GM12878 (cell line): ENCODE measurements at regions not wholly inside any gene's neighbourhood (a gene's known extent, or its start where the extent isn't known, plus 50 kb on each side); places are given as distances from the start of the nearest gene placed in this dataset.

Source experiments
- ATAC-seq: fragments of 200-7000 bp; cut with Tn5 transposase; 3 replicates; pipeline ENCODE4 v1.9.1; 2020; ENCODE audit warnings: mild to moderate bottlenecking, moderate library complexity
- BruUV-seq: library from RNA; stranded (reverse); fragments of 400-500 nt; replicated peaks from 2 replicates; lab custom pipeline; 2021; lab: Mats Ljungman, UMichigan
- CTCF ChIA-PET: fragments of 300-600 bp; sonication (Branson Sonifier 250); formaldehyde crosslinking; extraction: SDS; loops from one replicate; lab custom pipeline; 2021; ENCODE audit warnings: inconsistent platforms; lab: Yijun Ruan, JAX
- POLR2A ChIA-PET: fragments of 350-600 bp; formaldehyde crosslinking; extraction: SDS; loops from one replicate; lab custom pipeline; 2021; ENCODE audit warnings: inconsistent platforms; lab: Charles Lee
- RAD21 ChIA-PET: fragments of 300-600 bp; sonication (Branson Sonifier 250); formaldehyde crosslinking; loops from one replicate; lab custom pipeline; 2023; ENCODE audit warnings: antibody characterized with exemption; ENCODE audit not compliant: unreplicated experiment; lab: Charles Lee
- SMC1A ChIA-PET: fragments of 300-600 bp; sonication (Branson Sonifier 250); formaldehyde crosslinking; loops from one replicate; lab custom pipeline; 2023; ENCODE audit not compliant: unreplicated experiment, uncharacterized antibody; lab: Charles Lee
- DNase-seq: peaks from one replicate; pipeline ENCODE4 v3.0.0-alpha.2; 2011; ENCODE audit warnings: low read depth, low spot score
- FAIRE-seq: peaks from 3 replicates; lab custom pipeline; 2011; peaks lifted over from hg19 to GRCh38; lab: Jason Lieb, UNC
- H2AFZ ChIP-seq: 2 replicates; pipeline ENCODE4 v1.6.0; 2011; ENCODE audit warnings: low read depth, low read length, control low read depth; ENCODE audit not compliant: control insufficient read depth
- H3K27ac ChIP-seq: 2 replicates; pipeline ENCODE4 v1.5.1; 2011; ENCODE audit warnings: control low read depth; ENCODE audit not compliant: control insufficient read depth, insufficient read depth
- H3K27me3 ChIP-seq, 2 experiments: replicated peaks in 1 of 2; 2 replicates each; pipeline versions ENCODE4 v1.6.0 to v1.6.1; 2011; ENCODE audit warnings: low read length in 1 of 2; ENCODE audit not compliant: control insufficient read depth in 2 of 2, insufficient read depth in 2 of 2
- H3K36me3 ChIP-seq, 2 experiments: 2 replicates each; pipeline ENCODE4 v1.5.1; 2011; ENCODE audit warnings: low read length in 1 of 2; ENCODE audit not compliant: control insufficient read depth in 2 of 2, insufficient read depth in 2 of 2
- H3K4me1 ChIP-seq: 2 replicates; pipeline ENCODE4 v1.6.1; 2011; ENCODE audit warnings: mild to moderate bottlenecking, low read length, moderate library complexity, mixed read lengths; ENCODE audit not compliant: control insufficient read depth, insufficient read depth
- H3K4me2 ChIP-seq: 2 replicates; pipeline ENCODE4 v1.6.0; 2011; ENCODE audit warnings: control low read depth; ENCODE audit not compliant: control insufficient read depth, insufficient read depth
- H3K4me3 ChIP-seq: fragments of 200-600 bp; sonication (generic); 2 replicates; pipeline ENCODE4 v1.5.1; 2016
- H3K79me2 ChIP-seq: 2 replicates; pipeline ENCODE4 v1.6.0; 2011; ENCODE audit warnings: low read length; ENCODE audit not compliant: control insufficient read depth, insufficient read depth
- H3K9ac ChIP-seq: 2 replicates; pipeline ENCODE4 v1.8.0; 2011; ENCODE audit warnings: low read length, control low read depth, mixed read lengths; ENCODE audit not compliant: control insufficient read depth, insufficient read depth
- H3K9me3 ChIP-seq: replicated peaks from 3 replicates; pipeline ENCODE4 v1.5.1; 2011; ENCODE audit warnings: mild to moderate bottlenecking, low read length; ENCODE audit not compliant: control insufficient read depth, insufficient read depth
- H4K20me1 ChIP-seq: 2 replicates; pipeline ENCODE4 v1.6.0; 2011; ENCODE audit not compliant: control insufficient read depth, insufficient read depth
- CBX3 ChIP-seq: fragments of 200-600 bp; sonication (generic); IDR thresholded peaks from 2 replicates; pipeline ENCODE4 v1.6.1; 2016; ENCODE audit warnings: low read depth, borderline replicate concordance
- EED ChIP-seq: sonication (generic); IDR thresholded peaks from 2 replicates; pipeline ENCODE4 v1.6.1; 2016; ENCODE audit warnings: antibody characterized with exemption, low read depth
- EGR1 ChIP-seq, 2 experiments: IDR thresholded peaks; 1 replicate in 1 of 2; 2 replicates in 1 of 2; pipeline ENCODE4 v1.6.1; 2011 to 2012; ENCODE audit warnings: low read depth in 2 of 2, low read length in 2 of 2, borderline replicate concordance in 1 of 2, mild to moderate bottlenecking in 1 of 2, moderate library complexity in 1 of 2
- EP300 ChIP-seq, 2 experiments: fragments of 150-350 bp in 1 of 2; IDR thresholded peaks; 2 replicates each; pipeline ENCODE4 v1.6.1; 2011 to 2012; ENCODE audit warnings: low read depth in 2 of 2, low read length in 2 of 2, borderline replicate concordance in 1 of 2, improper control_type of control experiment in 1 of 2, inconsistent platforms in 1 of 2; ENCODE audit not compliant: control insufficient read depth in 1 of 2
- JUND ChIP-seq: IDR thresholded peaks from 2 replicates; pipeline ENCODE4 v1.6.1; 2012; ENCODE audit warnings: low read depth, mild to moderate bottlenecking, low read length, improper control_type of control experiment, moderate library complexity
- RAD21 ChIP-seq: IDR thresholded peaks from 2 replicates; pipeline ENCODE4 v1.6.1; 2011; ENCODE audit warnings: mild to moderate bottlenecking, low read depth, low read length, moderate library complexity; ENCODE audit not compliant: insufficient read depth
- SPI1 ChIP-seq: IDR thresholded peaks from 2 replicates; pipeline ENCODE4 v1.6.1; 2011; ENCODE audit warnings: low read depth, mild to moderate bottlenecking, low read length, moderate library complexity, borderline replicate concordance; ENCODE audit not compliant: insufficient read depth
- WGBS: methylation state at CpG from one replicate; pipeline ENCODE4 v1.1.6; 2016; ENCODE audit warnings: low lambda C conversion rate; ENCODE audit not compliant: insufficient replicate concordance, insufficient coverage; ENCODE audit errors: missing lambda C conversion rate; 5-methylcytosine and 5-hydroxymethylcytosine counted together
- in situ Hi-C: fragments of 300-500 bp; cut with MboI; formaldehyde crosslinking; loops from 9 replicates; pipeline ENCODE4 v1.14.3; 2018; ENCODE audit warnings: mixed read lengths
- intact Hi-C: fragments of 100-400 bp; cut with micrococcal nuclease; formaldehyde crosslinking; loops from one replicate; pipeline ENCODE4 v1.14.2; 2022; ENCODE audit not compliant: unreplicated experiment
- TF ChIP-seq, protein P1 (sequence below), 3 experiments: IDR thresholded peaks in 2 of 3; conservative IDR thresholded peaks in 1 of 3; 2 replicates each; pipeline ENCODE4 v1.5.1; 2011; ENCODE audit warnings: low read depth in 3 of 3, low read length in 3 of 3, mild to moderate bottlenecking in 3 of 3, control low read depth in 2 of 3, moderate library complexity in 2 of 3, inconsistent platforms in 1 of 3, mixed read lengths in 1 of 3; ENCODE audit not compliant: control insufficient read depth in 2 of 3, insufficient read depth in 1 of 3; ENCODE audit errors: extremely low read depth in 1 of 3

DNA sequence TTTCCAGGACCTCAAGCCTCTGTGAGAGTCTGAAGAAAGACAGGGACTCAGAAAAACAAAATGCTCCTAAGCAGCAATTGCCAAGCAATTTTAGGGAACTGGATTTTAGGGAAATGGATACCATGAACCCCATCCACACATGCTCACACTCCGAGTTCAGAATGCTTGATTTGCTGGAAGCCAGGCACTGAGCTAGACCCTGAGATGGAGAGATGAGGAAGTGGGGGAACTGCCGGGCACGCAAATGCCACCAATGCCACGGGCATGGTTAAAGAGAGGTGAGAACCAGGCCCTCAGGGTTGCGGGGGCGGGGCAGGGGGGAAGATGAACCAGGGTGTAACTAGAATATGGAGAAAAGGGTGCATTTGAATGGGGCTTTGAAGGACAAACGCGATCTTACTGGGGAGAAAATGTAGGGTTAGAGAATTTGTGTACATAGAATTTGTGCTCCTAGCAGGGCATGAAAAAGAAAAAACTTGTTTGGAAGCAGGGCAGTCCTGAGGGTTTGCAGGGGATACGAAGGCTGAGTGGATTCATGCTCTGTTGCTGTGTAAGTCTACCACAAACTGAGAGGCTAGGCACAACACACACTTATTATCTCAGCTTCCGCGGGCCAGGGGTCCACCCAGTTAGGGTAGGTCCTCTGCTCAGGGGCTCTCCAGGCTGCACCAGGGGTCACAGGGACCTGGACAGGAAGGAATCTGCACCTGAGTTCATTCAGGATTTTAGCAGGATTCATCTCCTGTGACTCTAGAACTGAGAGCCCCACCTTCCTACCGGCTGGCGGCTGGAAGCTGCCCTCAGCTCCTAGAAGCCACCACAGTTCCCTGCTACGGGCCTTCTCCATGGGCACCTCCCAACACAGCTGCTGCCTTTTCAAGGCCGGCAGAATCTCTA is 108.0 kb downstream of the SNX5 start:
- no peaks in the 10 kb centered on the region for H3K79me2 ChIP-seq
- no peak for ATAC-seq
- H3K36me3 ChIP-seq, result no peaks in the 10 kb centered on the region
- H3K27ac ChIP-seq, result no peak overlapping the region
- H3K27me3 ChIP-seq, result no peaks in the 10 kb centered on the region
- no peak for FAIRE-seq
- 72% methylated on average over 15 of the region's 15 CpGs for WGBS
- H2AFZ ChIP-seq, result no peak overlapping the region
- H3K4me1 ChIP-seq, result peaks cover 46% of the 10 kb centered on the region
- in situ Hi-C loops, result no loop called here
- intact Hi-C loops, result no loop called here
- H3K9me3 ChIP-seq, result peaks cover 4% of the 10 kb centered on the region; the same call in 2 of the 3 replicates
- ChIA-PET CTCF (interaction anchor here (0.6 to 1.7 kb wide), 6 partner anchors 13 to 277 kb away, joined by 3 to 7 read pairs (median 4); no protein-coding TSS in a partner anchor), SMC1A (interaction anchor here (0.6 to 3.4 kb wide), 3 partner anchors 35 to 166 kb away, joined by 3 to 9 read pairs (median 4); no protein-coding TSS in a partner anchor), POLR2A (no interaction called here), RAD21 (no interaction called here)
- H3K9ac ChIP-seq, result no peak overlapping the region
- TF ChIP-seq CBX3 (no peak), SPI1 (peak; percentile 41; the same call in 1 of the 2 replicates)
- no peaks in the 10 kb centered on the region for H4K20me1 ChIP-seq
- no peak overlapping the region for H3K4me2 ChIP-seq
- H3K4me3 ChIP-seq, result no peak overlapping the region
- DNase-seq, result no peak
- no TSS peak for BruUV-seq

DNA sequence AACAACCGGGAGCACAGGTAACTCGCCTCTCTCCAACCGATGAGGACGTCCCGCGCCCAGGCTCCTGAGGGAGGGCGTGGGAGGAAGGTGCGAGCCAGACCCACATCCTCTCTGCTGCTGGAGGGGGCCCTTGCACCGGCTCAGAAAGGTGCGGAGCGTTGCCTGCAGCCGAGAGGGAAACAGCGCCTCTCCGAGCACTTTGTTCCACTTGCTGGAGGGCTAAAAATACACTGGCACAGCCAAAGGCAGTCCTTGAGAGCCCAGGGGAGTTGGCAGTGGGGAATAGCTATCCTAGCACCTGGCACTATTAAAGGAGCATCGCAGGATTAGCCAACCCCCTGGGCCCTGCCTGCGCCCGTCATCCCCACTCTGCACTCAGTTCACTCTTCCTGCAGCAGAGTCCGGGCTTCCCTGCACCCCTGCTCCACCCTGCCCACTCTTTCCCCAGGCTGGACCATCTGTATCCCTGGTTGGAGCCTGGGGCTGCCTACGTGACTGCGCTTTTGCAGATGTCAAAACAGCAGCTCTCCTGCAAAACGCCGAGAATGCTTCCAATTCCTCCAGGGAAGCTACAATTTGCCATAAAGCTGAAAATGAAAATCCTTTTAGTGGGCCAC is 108.9 kb downstream of the SNX5 start:
- Histone ChIP-seq H3K27me3 (no peaks in the 10 kb centered on the region), H3K4me2 (peak overlapping the region; percentile 9), H3K9me3 (peaks cover 4% of the 10 kb centered on the region; the same call in 2 of the 3 replicates), H3K4me1 (peaks cover 53% of the 10 kb centered on the region), H2AFZ (no peak overlapping the region), H3K27ac (no peak overlapping the region), H3K9ac (no peak overlapping the region), H4K20me1 (no peaks in the 10 kb centered on the region), H3K79me2 (no peaks in the 10 kb centered on the region), H3K36me3 (no peaks in the 10 kb centered on the region), H3K4me3 (no peak overlapping the region)
- TF ChIP-seq EED (peak; percentile 68; the same call in 1 of the 2 replicates), EP300 (IDR thresholded peaks at IDR 0.05; ENCODE audit: borderline replicate concordance in 1 of 2, control insufficient read depth in 1 of 2, low read depth in 2 of 2, low read length in 2 of 2) (no peak), JUND (no peak), EGR1 (IDR thresholded peaks at IDR 0.05; ENCODE audit: borderline replicate concordance in 1 of 2, low read depth in 2 of 2, low read length in 2 of 2) (peak in 1 of 2 experiments; percentile 76; a peak in 1 of 3 replicates), RAD21 (peak; percentile 49)
- TF ChIP-seq, protein P1, sequence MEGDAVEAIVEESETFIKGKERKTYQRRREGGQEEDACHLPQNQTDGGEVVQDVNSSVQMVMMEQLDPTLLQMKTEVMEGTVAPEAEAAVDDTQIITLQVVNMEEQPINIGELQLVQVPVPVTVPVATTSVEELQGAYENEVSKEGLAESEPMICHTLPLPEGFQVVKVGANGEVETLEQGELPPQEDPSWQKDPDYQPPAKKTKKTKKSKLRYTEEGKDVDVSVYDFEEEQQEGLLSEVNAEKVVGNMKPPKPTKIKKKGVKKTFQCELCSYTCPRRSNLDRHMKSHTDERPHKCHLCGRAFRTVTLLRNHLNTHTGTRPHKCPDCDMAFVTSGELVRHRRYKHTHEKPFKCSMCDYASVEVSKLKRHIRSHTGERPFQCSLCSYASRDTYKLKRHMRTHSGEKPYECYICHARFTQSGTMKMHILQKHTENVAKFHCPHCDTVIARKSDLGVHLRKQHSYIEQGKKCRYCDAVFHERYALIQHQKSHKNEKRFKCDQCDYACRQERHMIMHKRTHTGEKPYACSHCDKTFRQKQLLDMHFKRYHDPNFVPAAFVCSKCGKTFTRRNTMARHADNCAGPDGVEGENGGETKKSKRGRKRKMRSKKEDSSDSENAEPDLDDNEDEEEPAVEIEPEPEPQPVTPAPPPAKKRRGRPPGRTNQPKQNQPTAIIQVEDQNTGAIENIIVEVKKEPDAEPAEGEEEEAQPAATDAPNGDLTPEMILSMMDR (IDR thresholded peaks at IDR 0.05 in 2 of 3, conservative IDR thresholded peaks at IDR 0.05 in 1 of 3; ENCODE audit: control insufficient read depth in 2 of 3, extremely low read depth in 1 of 3, insufficient read depth in 1 of 3, low read depth in 3 of 3, low read length in 3 of 3), result peak in 2 of 3 experiments; percentile 13 to 14; a peak in 3 of 6 replicates
- no peak for FAIRE-seq
- CTCF ChIA-PET, result interaction anchor here (0.8 to 1.7 kb wide), 5 partner anchors 14 to 79 kb away, joined by 3 to 7 read pairs (median 5); no protein-coding TSS in a partner anchor
- POLR2A ChIA-PET, result no interaction called here
- in situ Hi-C loops (no loop called here), intact Hi-C loops (loop anchor here (5.0 kb wide), 1 partner anchor 177 kb away; the partner anchor contains the start of gene RRBP1)
- SMC1A ChIA-PET, result interaction anchor here (0.6 to 3.4 kb wide), 3 partner anchors 36 to 165 kb away, joined by 3 to 9 read pairs (median 4); no protein-coding TSS in a partner anchor
- no peak for DNase-seq
- BruUV-seq, result no TSS peak
- 36% methylated on average over 22 of the region's 22 CpGs for WGBS
- ATAC-seq, result peak; percentile 47
- RAD21 ChIA-PET, result no interaction called here
